Transverse colon (tissue), 4 donors: ENCODE measurements at regions not wholly inside any gene's neighbourhood (a gene's known extent, or its start where the extent isn't known, plus 50 kb on each side); places are given as distances from the start of the nearest gene placed in this dataset.

Experiments
- DNase-seq: peaks from one replicate; pipeline ENCODE4 v3.0.0-alpha.2; 2019
- H3K27ac ChIP-seq, 4 donors: fragments of 200-600 bp; sonication (generic); 2 replicates each; pipeline ENCODE4 v1.5.1; 2016 to 2018; ENCODE audit warnings: inconsistent platforms in 4 of 4
- H3K27me3 ChIP-seq: fragments of 200-600 bp; sonication (generic); 2 replicates; pipeline ENCODE4 v1.5.1; 2017; ENCODE audit warnings: inconsistent platforms
- H3K36me3 ChIP-seq, 4 donors: fragments of 200-600 bp; sonication (generic); 2 replicates each; pipeline ENCODE4 v1.5.1; 2017 to 2019; ENCODE audit warnings: inconsistent platforms in 4 of 4
- H3K4me1 ChIP-seq, 4 donors: fragments of 200-600 bp; sonication (generic); 2 replicates each; pipeline ENCODE4 v1.5.1; 2017 to 2020; ENCODE audit warnings: inconsistent platforms in 4 of 4
- H3K4me3 ChIP-seq, 4 donors: fragments of 200-600 bp; sonication (generic); 1 replicate in 1 of 4; 2 replicates in 3 of 4; pipeline versions ENCODE4 v1.5.1 to v1.6.1; 2017 to 2019; ENCODE audit warnings: inconsistent platforms in 4 of 4
- H3K9me3 ChIP-seq, 2 donors: fragments of 200-600 bp; sonication (generic); 2 replicates each; pipeline ENCODE4 v1.5.1; 2017 to 2019; ENCODE audit warnings: inconsistent platforms in 2 of 2
- EP300 ChIP-seq: sonication (generic); formaldehyde crosslinking; IDR thresholded peaks from one replicate; pipeline ENCODE4 v1.6.1; 2017; ENCODE audit warnings: antibody characterized with exemption, low read depth
- POLR2A ChIP-seq: fragments of 450-650 bp; IDR thresholded peaks from one replicate; pipeline ENCODE4 v1.6.1; 2016; ENCODE audit warnings: antibody characterized with exemption, mild to moderate bottlenecking, moderate library complexity
- POLR2AphosphoS5 ChIP-seq, 3 donors: sonication (generic); formaldehyde crosslinking; IDR thresholded peaks; one replicate each; pipeline ENCODE4 v1.6.1; 2016; ENCODE audit warnings: antibody characterized with exemption in 3 of 3
- WGBS, 2 donors: methylation state at CpG; one replicate each; pipeline ENCODE4 v1.1.5; 2018; ENCODE audit warnings: low coverage in 1 of 2; 5-methylcytosine and 5-hydroxymethylcytosine counted together
- in situ Hi-C, 4 donors: fragments of 200-750 bp; cut with MboI; loops; one replicate each; pipeline versions ENCODE4 v1.15.0 to v1.15.1; 2017; ENCODE audit warnings: low sequenced_read_pairs in 3 of 4, low pct_ligation_motif_present in 1 of 4, low pct_unique_long_range_greater_than_20kb in 1 of 4
- intact Hi-C: fragments of 100-400 bp; cut with DNase I; formaldehyde crosslinking; loops from one replicate; pipeline ENCODE4 v1.15.1; 2023; ENCODE audit warnings: low total_unique reads
- TF ChIP-seq, protein P1 (sequence below), 5 experiments: fragments of 200-600 bp in 3 of 5; fragments of 450-650 bp in 2 of 5; sonication (generic) in 3 of 5; IDR thresholded peaks; 1 replicate in 2 of 5; 2 replicates in 3 of 5; pipeline ENCODE4 v1.5.1; 2016 to 2017; ENCODE audit warnings: antibody characterized with exemption in 5 of 5, inconsistent platforms in 3 of 5, mild to moderate bottlenecking in 2 of 5, moderate library complexity in 1 of 5

DNA sequence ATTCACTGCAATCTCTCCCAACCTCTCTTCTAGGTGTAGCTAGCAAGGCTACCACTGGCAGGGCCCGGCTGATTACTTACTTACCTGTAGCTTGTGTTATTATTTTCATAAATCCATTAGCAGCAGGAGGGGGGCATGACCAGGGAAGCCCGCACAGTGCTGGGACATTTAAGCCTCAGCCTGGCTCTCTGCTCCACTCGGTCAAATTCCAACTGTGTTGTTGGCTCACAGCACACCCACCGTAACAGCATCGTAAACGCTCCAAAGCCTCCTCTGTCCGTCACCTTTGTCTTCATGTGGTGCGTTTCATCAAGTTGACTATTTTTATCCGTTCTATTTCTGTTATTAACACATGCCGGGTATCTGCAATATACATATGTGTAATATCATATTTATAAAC is 264.7 kb downstream of the NSG2 start:
- Histone ChIP-seq H3K9me3 (no peaks in the 10 kb centered on the region), H3K36me3 (no peaks in the 10 kb centered on the region), H3K4me3 (no peak overlapping the region), H3K4me1 (peaks cover 0 to 7% (median 4%) of the 10 kb centered on the region in 4 donors), H3K27me3 (peaks cover 28% of the 10 kb centered on the region), H3K27ac (no peak overlapping the region)
- no peak for TF ChIP-seq POLR2AphosphoS5 (IDR thresholded peaks at IDR 0.05)
- no peak for DNase-seq
- WGBS, 2 donors: 68 to 77% methylated on average over 5 to 10 of the region's 10 CpGs
- in situ Hi-C loops (loop anchor here (10.0 to 25.0 kb wide), 3 partner anchors 265 to 698 kb away; partner anchors contain the start of genes BOD1 (in 4 of the 4) and NSG2 (in 4 of the 4)), intact Hi-C loops (no loop called here)

DNA sequence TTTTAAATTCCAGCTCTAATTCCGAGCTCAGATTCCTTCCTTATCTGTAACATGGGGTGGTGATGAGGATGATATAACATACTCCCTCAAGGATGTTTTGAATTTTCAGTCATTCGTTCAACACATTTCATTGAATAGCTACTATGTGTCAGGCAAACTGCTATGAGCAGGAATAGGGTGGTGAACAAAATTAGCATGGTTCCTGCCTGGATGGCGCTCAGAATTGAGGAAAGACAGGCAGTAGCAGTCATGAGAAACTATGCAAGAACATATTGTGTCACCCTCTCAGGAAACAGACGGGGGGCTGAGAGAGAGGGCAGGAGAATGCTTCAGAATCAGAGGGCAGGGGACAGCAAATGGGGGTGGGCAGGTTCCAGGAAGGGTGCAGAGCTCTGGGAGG is 265.2 kb downstream of the NSG2 start:
- no peak for DNase-seq
- H3K36me3 ChIP-seq: no peaks in the 10 kb centered on the region
- 61 to 70% methylated on average over 4 of the region's 4 CpGs for WGBS, 2 donors
- intact Hi-C loops (no loop called here), in situ Hi-C loops (loop anchor here (10.0 to 25.0 kb wide), 3 partner anchors 266 to 698 kb away; partner anchors contain the start of genes BOD1 (in 4 of the 4) and NSG2 (in 4 of the 4))
- H3K9me3 ChIP-seq: no peaks in the 10 kb centered on the region
- no peak overlapping the region for H3K27ac ChIP-seq
- no peak overlapping the region for H3K4me3 ChIP-seq
- H3K4me1 ChIP-seq: peaks cover 0 to 7% (median 4%) of the 10 kb centered on the region in 4 donors
- TF ChIP-seq POLR2AphosphoS5 (IDR thresholded peaks at IDR 0.05) (no peak), EP300 (no peak), POLR2A (no peak)
- TF ChIP-seq, protein P1, sequence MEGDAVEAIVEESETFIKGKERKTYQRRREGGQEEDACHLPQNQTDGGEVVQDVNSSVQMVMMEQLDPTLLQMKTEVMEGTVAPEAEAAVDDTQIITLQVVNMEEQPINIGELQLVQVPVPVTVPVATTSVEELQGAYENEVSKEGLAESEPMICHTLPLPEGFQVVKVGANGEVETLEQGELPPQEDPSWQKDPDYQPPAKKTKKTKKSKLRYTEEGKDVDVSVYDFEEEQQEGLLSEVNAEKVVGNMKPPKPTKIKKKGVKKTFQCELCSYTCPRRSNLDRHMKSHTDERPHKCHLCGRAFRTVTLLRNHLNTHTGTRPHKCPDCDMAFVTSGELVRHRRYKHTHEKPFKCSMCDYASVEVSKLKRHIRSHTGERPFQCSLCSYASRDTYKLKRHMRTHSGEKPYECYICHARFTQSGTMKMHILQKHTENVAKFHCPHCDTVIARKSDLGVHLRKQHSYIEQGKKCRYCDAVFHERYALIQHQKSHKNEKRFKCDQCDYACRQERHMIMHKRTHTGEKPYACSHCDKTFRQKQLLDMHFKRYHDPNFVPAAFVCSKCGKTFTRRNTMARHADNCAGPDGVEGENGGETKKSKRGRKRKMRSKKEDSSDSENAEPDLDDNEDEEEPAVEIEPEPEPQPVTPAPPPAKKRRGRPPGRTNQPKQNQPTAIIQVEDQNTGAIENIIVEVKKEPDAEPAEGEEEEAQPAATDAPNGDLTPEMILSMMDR (IDR thresholded peaks at IDR 0.05): no peak
- peaks cover 28% of the 10 kb centered on the region for H3K27me3 ChIP-seq

DNA sequence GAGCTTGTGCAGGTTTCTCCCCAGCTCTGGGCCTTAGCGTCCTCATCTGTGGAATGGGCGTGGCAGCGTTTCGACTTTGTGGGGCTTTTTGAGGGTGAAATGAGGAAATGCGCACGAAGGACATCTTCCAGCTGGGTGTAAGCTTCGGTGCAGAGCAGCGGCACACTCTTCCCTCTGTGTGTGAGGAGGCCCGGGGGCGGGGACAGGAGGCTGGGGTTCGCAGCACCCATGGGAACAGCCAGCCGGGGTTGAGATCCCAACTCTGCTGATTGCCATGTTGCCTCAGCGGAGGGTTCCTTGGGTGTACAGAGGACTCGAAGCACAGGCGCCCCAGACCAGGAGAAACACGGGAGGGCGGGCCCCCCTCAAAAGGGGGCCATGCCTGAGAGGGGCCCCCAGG is 265.6 kb downstream of the NSG2 start:
- in situ Hi-C loops: loop anchor here (10.0 to 25.0 kb wide), 3 partner anchors 266 to 699 kb away; partner anchors contain the start of genes BOD1 (in 4 of the 4) and NSG2 (in 4 of the 4)
- H3K27me3 ChIP-seq: peaks cover 28% of the 10 kb centered on the region
- TF ChIP-seq POLR2A (no peak), EP300 (no peak), POLR2AphosphoS5 (IDR thresholded peaks at IDR 0.05) (no peak)
- TF ChIP-seq, protein P1 (IDR thresholded peaks at IDR 0.05): no peak

DNA sequence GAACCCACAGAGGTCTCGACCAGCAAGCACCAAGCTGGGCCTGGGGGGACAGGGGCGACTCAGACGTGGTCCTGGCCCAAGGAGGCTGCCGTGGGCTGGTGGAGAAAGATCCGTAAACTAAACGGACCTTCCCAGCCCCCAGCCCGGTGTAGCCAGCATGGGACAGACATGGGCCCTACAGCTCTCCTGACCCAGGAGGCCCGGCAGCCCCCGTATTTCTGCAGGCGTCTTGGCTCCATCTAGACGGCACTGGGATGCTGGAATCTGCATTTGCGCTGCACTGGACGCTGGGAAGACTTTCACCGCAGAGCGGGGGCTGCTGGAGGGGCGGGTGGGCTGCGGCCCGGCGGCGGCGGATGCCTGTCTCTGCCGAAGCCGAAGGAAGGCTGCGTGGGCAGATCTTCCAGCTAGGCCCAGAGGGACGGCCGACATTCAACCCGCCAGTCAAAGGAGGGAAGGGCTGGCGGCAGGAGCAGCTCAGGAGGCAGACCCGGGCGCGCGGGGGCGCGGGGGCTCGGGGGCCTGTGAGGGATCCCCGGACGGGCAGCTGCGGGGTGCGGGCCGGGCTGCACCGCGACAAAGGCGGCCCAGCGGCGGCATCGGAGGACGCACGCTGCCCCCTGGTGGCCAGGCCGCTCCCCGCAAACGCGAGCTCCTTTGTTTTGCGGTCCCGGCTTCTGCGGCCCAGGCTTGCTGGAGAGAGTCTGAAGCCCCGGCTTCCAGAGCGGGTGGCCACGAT is 266.2 kb downstream of the NSG2 start:
- Histone ChIP-seq H3K4me1 (peaks cover 0 to 7% (median 4%) of the 10 kb centered on the region in 4 donors), H3K9me3 (no peaks in the 10 kb centered on the region), H3K36me3 (no peaks in the 10 kb centered on the region), H3K27me3 (peaks cover 28% of the 10 kb centered on the region), H3K4me3 (peak overlapping the region; percentile 26 to 42 (median 31)), H3K27ac (no peak overlapping the region)
- intact Hi-C loops (no loop called here), in situ Hi-C loops (loop anchor here (10.0 to 25.0 kb wide), 3 partner anchors 267 to 699 kb away; partner anchors contain the start of genes BOD1 (in 4 of the 4) and NSG2 (in 4 of the 4))
- 25% methylated on average over 27 of the region's 58 CpGs; no CpG with 5 or more reads in 1 of the 2 donors for WGBS, 2 donors
- no peak for TF ChIP-seq POLR2AphosphoS5 (IDR thresholded peaks at IDR 0.05)
- TF ChIP-seq, protein P1 (IDR thresholded peaks at IDR 0.05): peak; percentile 46 to 88 (median 81)
- peak; percentile 64 for DNase-seq

More for the DNA sequence above, 265.6 kb downstream of the NSG2 start:
- H3K27ac ChIP-seq: no peak overlapping the region
- intact Hi-C loops: no loop called here
- DNase-seq: no peak
- H3K4me1 ChIP-seq: peaks cover 0 to 7% (median 4%) of the 10 kb centered on the region in 4 donors
- no peak overlapping the region for H3K4me3 ChIP-seq
- 84% methylated on average over 17 of the region's 17 CpGs; no CpG with 5 or more reads in 1 of the 2 donors for WGBS, 2 donors
- no peaks in the 10 kb centered on the region for H3K9me3 ChIP-seq
- no peaks in the 10 kb centered on the region for H3K36me3 ChIP-seq
